Heart right ventricle (tissue), 16 donors: ENCODE measurements at regions not wholly inside any gene's neighbourhood (a gene's known extent, or its start where the extent isn't known, plus 50 kb on each side); places are given as distances from the start of the nearest gene placed in this dataset.

Experiments used
- ATAC-seq, 8 donors: fragments of 200-7000 bp; cut with Tn5 transposase; one replicate each; pipeline ENCODE4 v1.9.1; 2020; ENCODE audit warnings: mild to moderate bottlenecking in 8 of 8, moderate library complexity in 8 of 8, moderate number of reproducible peaks in 1 of 8
- DNase-seq, 2 donors: peaks; one replicate each; pipeline ENCODE4 v3.0.0-alpha.2; 2020
- H3K27ac ChIP-seq, 10 donors: fragments of 200-600 bp; sonication (generic) in 2 of 10; one replicate each; pipeline versions ENCODE4 v1.5.0 to v1.8.0; 2020 to 2022; ENCODE audit warnings: mild to moderate bottlenecking in 3 of 10
- H3K27me3 ChIP-seq, 7 donors: fragments of 200-600 bp; one replicate each; pipeline ENCODE4 v1.8.0; 2021 to 2022; ENCODE audit warnings: mild to moderate bottlenecking in 2 of 7
- H3K36me3 ChIP-seq, 9 donors: fragments of 200-600 bp; sonication (generic) in 1 of 9; one replicate each; pipeline versions ENCODE4 v1.5.0 to v1.8.0; 2020 to 2022; ENCODE audit warnings: mild to moderate bottlenecking in 2 of 9
- H3K4me1 ChIP-seq, 9 donors: fragments of 200-600 bp; sonication (generic) in 1 of 9; one replicate each; pipeline versions ENCODE4 v1.5.0 to v1.8.0; 2020 to 2022; ENCODE audit warnings: mild to moderate bottlenecking in 4 of 9
- H3K4me3 ChIP-seq, 10 donors: fragments of 200-600 bp; sonication (generic) in 2 of 10; one replicate each; pipeline versions ENCODE4 v1.5.0 to v1.8.0; 2020 to 2022; ENCODE audit warnings: mild to moderate bottlenecking in 7 of 10, moderate library complexity in 2 of 10
- H3K9me3 ChIP-seq, 11 donors: fragments of 200-600 bp in 10 of 11; sonication (generic) in 2 of 11; one replicate each; pipeline versions ENCODE4 v1.5.0 to v1.8.0; 2013 to 2022; ENCODE audit warnings: mild to moderate bottlenecking in 2 of 11, control low read depth in 1 of 11, moderate library complexity in 1 of 11
- CTCF ChIP-seq, 9 donors: fragments of 200-600 bp; sonication (generic) in 2 of 9; IDR thresholded peaks; one replicate each; pipeline versions ENCODE4 v1.5.0 to v1.8.0; 2021 to 2022; ENCODE audit warnings: antibody characterized with exemption in 9 of 9, mild to moderate bottlenecking in 5 of 9, moderate library complexity in 1 of 9
- WGBS, 2 donors: extraction: QIAGEN DNeasy Blood & Tissue Kit; methylation state at CpG; one replicate each; pipeline ENCODE4 v1.1.7; 2013; ENCODE audit warnings: inconsistent platforms in 1 of 2; 5-methylcytosine and 5-hydroxymethylcytosine counted together
- intact Hi-C, 10 donors: fragments of 100-400 bp; cut with DNase I; formaldehyde crosslinking; loops; one replicate each; pipeline versions ENCODE4 v1.11.1 to v1.14.2; 2022
- donor health status: Arrhythmogenic right ventricular cardiomyopathy.
- donor health status: ischemic (EF 13 %, LVEDD 7.1; RV severe dilation, severe dysfunction).
- donor health status: healthy with polysubstance abuse.
- donor health status: DM: no; HTN: yes; CAD: no.
- donor health status: DM: no; HTN: no; CAD: no.
- donor health status: ischemic (EF 25% LVEDD 6.9; RV normal size, moderate dysfunction).
- donor health status: ischemic (EF 25% LVEDD 5.7; RV mildly dilated, moderate dysfunction).
- donor health status: healthy.
- donor health status: DM: yes; HTN: yes; CAD: no.
- donor health status: Ischemic cardiomyopathy.
- donor health status: ischemic (EF 35%, LVEDD 5.7; RV mildly dilated, moderate dysfunction).
- donor health status: nonischemic (EF 11% LVEDD 7.7; RV severe dilation, severe dysfunction).
- donor health status: DM: yes; HTN: yes; CAD: no.
- donor health status: PGD.
- donor health status: ischemic (EF 29% LVEDD 5.4; RV normal size, mild dysfunction).
- donor health status: nonischemic (EF 23%, LVEDD 6.1; RV moderate dilation, normal function).

DNA sequence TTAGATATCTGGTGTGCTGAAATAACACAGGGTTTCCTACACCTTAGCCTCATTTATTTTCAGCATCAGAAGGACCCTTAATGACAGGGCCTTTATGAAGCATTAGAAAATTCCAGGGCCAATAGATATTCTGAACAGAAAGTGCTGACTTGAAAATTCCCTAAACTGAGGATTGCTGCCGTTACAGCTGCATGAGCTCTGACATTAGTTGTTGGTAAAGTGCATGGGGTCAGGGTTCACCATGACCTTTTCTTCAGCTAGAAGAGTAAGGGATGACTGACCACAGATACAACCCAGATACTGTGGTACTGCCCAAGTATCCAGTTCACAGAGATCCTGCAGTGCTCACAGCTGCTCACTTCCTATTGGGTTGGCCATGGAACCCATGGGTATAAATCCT, 181.7 kb upstream of the SLC25A13 start:
- Histone ChIP-seq H3K27ac (no peak overlapping the region), H3K4me1 (no peaks in the 10 kb centered on the region), H3K27me3 (no peaks in the 10 kb centered on the region), H3K9me3 (no peaks in the 10 kb centered on the region), H3K36me3 (no peaks in the 10 kb centered on the region), H3K4me3 (no peak overlapping the region)
- intact Hi-C loops, result no loop called here
- WGBS, 2 donors, result 59 to 88% methylated on average over 1 of the region's 1 CpG
- ATAC-seq (no peak), DNase-seq (no peak)
- no peak for TF ChIP-seq CTCF (IDR thresholded peaks at IDR 0.05)

DNA sequence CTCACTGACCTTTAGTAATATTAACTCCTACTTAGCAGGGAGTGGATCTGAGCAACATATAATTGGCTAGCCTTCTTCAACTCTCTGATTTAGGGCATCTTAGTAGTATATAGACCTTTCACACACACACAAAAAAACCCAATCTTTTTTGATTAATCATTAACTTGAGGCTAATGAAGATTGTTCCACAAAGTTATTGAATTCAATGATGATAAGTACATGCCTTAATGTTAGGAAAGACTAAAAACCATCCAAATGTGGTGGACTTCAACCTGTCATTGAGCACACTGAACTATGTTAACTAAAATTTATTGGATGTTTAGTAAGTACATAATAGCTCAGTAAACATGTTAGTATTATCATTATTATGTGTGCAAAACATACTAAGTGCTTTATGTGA, 179.4 kb upstream of the SLC25A13 start:
- Histone ChIP-seq H3K27me3 (no peaks in the 10 kb centered on the region), H3K9me3 (no peaks in the 10 kb centered on the region), H3K4me1 (no peaks in the 10 kb centered on the region), H3K27ac (no peak overlapping the region), H3K4me3 (no peak overlapping the region), H3K36me3 (no peaks in the 10 kb centered on the region)
- ATAC-seq (no peak), DNase-seq (no peak)
- TF ChIP-seq CTCF (IDR thresholded peaks at IDR 0.05), result no peak
- intact Hi-C loops, result no loop called here

- intact Hi-C loops, result no loop called here
- Histone ChIP-seq H3K4me1 (no peaks in the 10 kb centered on the region), H3K27ac (no peak overlapping the region), H3K27me3 (no peaks in the 10 kb centered on the region), H3K36me3 (no peaks in the 10 kb centered on the region), H3K4me3 (no peak overlapping the region), H3K9me3 (no peaks in the 10 kb centered on the region)
- no peak for TF ChIP-seq CTCF (IDR thresholded peaks at IDR 0.05)
- 47 to 51% methylated on average over 3 of the region's 3 CpGs for WGBS, 2 donors
- DNase-seq (no peak), ATAC-seq (no peak)
These were observed 177.6 kb upstream of the SLC25A13 start for GRCh38 chr7:96499532-96499931.

DNA sequence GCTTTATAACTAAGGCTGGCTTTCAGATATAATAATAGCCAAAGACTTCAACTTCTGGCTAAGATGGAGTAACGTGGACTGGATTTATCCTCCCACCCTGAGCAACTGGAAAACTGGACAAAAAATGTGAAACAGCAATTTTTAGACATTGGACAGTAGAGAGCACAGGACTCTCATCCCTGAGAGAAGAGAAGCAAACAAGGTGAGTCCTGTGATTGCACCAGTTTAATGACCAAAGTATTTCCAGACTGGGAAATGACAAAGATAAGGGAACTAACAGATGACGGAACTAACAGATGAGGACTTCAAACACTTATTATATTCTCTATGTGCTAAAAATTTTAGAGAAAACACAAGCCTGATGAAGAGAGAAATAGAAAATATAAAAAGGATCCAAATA, 175.7 kb upstream of the SLC25A13 start:
- 63 to 69% methylated on average over 2 of the region's 2 CpGs for WGBS, 2 donors
- no peak for DNase-seq
- Histone ChIP-seq H3K27me3 (no peaks in the 10 kb centered on the region), H3K4me1 (no peaks in the 10 kb centered on the region), H3K4me3 (no peak overlapping the region), H3K36me3 (no peaks in the 10 kb centered on the region), H3K27ac (no peak overlapping the region), H3K9me3 (no peaks in the 10 kb centered on the region)
- TF ChIP-seq CTCF (IDR thresholded peaks at IDR 0.05), result no peak
- intact Hi-C loops, result no loop called here
- ATAC-seq, result no peak

DNA sequence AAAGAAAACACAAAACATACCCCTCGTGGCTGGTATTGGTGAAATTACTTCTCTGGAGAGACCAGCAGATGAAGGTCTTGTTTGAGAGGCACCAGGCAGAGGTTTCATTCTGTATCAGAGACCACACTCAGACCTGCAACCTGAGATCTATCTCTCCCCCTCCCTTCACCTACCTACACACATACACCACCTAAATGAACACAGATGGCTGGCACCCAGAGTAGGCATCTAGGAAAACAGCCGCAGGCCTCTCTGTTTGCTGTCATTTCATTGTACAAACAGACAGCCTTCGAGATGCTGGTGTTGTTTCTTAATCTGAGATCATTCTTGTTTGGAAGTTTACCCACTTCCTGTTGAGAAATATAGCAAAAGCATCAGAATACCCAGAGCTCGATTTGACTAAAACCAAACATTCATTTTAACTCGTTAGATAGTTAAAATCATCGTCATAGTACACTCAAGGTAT, 173.9 kb upstream of the SLC25A13 start:
- no peak for TF ChIP-seq CTCF (IDR thresholded peaks at IDR 0.05)
- intact Hi-C loops, result no loop called here
- DNase-seq (no peak), ATAC-seq (no peak)
- Histone ChIP-seq H3K4me3 (no peak overlapping the region), H3K36me3 (no peaks in the 10 kb centered on the region), H3K27ac (no peak overlapping the region), H3K27me3 (no peaks in the 10 kb centered on the region), H3K4me1 (no peaks in the 10 kb centered on the region), H3K9me3 (no peaks in the 10 kb centered on the region)
- 72 to 73% methylated on average over 6 of the region's 6 CpGs for WGBS, 2 donors
